PFSK-1 (cell line): ENCODE measurements at regions not wholly inside any gene's neighbourhood (a gene's known extent, or its start where the extent isn't known, plus 50 kb on each side); places are given as distances from the start of the nearest gene placed in this dataset.

Source experiments
- FOXP2 ChIP-seq: optimal IDR thresholded peaks from 2 replicates; pipeline ENCODE3; 2011; ENCODE audit warnings: borderline replicate concordance, control low read depth, inconsistent platforms; ENCODE audit not compliant: insufficient read depth; ENCODE audit errors: extremely low read length, extremely low read depth
- POLR2AphosphoS5 ChIP-seq: IDR thresholded peaks from 2 replicates; pipeline ENCODE4 v1.6.1; 2012; ENCODE audit warnings: low read depth, mild to moderate bottlenecking, control low read depth, low read length, moderate library complexity
- SIN3A ChIP-seq: IDR thresholded peaks from 2 replicates; pipeline ENCODE4 v1.6.1; 2012; ENCODE audit warnings: mild to moderate bottlenecking, low read length, moderate library complexity, borderline replicate concordance; ENCODE audit not compliant: insufficient read depth
- TAF1 ChIP-seq: IDR thresholded peaks from 2 replicates; pipeline ENCODE4 v1.6.1; 2012; ENCODE audit warnings: low read length, control low read depth, borderline replicate concordance; ENCODE audit not compliant: insufficient read depth
- TF ChIP-seq, protein P1 (sequence below), 2 experiments: IDR thresholded peaks; 2 replicates each; pipeline versions ENCODE4 v1.6.1 to v1.8.0; 2011 to 2012; ENCODE audit warnings: low read depth in 2 of 2, low read length in 2 of 2, control low read depth in 1 of 2, inconsistent platforms in 1 of 2, mild to moderate bottlenecking in 1 of 2, moderate library complexity in 1 of 2; ENCODE audit not compliant: insufficient read depth in 1 of 2

DNA sequence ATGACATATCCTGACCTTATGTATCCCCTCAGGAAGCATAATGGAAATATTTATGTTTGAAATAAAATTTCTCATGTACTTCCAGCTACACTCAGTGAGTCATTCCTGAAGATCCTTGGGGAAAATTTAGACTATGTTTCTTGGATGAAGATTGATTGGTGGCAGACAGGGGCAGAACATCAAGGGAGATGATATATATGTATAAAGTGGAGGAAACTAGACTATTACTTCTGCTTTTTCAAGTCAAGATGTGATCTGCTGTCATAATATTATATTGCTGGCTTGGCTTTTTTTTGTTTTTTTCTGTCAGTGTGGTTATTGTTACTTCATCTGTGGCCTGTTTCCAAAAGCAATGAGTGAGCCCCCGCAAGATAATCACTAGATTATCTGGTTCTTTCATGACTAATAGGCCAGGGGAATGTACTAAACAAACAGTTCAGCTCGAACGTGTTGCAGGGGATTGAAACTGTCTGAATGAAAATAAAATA is 87.2 kb upstream of the TNFSF11 start:
- TF ChIP-seq FOXP2: no peak
- TF ChIP-seq, protein P1, sequence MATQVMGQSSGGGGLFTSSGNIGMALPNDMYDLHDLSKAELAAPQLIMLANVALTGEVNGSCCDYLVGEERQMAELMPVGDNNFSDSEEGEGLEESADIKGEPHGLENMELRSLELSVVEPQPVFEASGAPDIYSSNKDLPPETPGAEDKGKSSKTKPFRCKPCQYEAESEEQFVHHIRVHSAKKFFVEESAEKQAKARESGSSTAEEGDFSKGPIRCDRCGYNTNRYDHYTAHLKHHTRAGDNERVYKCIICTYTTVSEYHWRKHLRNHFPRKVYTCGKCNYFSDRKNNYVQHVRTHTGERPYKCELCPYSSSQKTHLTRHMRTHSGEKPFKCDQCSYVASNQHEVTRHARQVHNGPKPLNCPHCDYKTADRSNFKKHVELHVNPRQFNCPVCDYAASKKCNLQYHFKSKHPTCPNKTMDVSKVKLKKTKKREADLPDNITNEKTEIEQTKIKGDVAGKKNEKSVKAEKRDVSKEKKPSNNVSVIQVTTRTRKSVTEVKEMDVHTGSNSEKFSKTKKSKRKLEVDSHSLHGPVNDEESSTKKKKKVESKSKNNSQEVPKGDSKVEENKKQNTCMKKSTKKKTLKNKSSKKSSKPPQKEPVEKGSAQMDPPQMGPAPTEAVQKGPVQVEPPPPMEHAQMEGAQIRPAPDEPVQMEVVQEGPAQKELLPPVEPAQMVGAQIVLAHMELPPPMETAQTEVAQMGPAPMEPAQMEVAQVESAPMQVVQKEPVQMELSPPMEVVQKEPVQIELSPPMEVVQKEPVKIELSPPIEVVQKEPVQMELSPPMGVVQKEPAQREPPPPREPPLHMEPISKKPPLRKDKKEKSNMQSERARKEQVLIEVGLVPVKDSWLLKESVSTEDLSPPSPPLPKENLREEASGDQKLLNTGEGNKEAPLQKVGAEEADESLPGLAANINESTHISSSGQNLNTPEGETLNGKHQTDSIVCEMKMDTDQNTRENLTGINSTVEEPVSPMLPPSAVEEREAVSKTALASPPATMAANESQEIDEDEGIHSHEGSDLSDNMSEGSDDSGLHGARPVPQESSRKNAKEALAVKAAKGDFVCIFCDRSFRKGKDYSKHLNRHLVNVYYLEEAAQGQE (IDR thresholded peaks at IDR 0.05; ENCODE audit: insufficient read depth in 1 of 2, low read depth in 2 of 2, low read length in 2 of 2): no peak
- peak; percentile 56; the same call in 1 of the 2 replicates for TF ChIP-seq POLR2AphosphoS5
- TF ChIP-seq TAF1: no peak
- TF ChIP-seq SIN3A: peak; percentile 23; the same call in 1 of the 2 replicates

DNA sequence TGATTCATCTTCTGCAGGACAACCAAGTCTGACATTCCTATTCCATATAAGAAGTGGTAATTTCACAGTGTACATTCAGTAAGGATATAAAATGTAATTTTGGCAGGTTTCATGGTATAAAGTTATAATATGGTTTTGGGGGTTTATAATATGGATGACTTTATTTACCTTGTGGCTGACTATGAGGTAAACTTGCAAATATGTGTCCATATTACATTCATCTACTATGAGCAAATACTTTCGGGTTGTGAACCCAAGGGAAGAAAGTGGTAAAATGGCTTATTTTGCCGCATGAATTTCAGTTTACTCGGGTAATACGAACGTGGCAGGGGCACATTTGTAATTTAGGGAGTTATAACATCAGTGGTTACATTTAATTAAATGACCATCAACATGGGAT is 86.7 kb upstream of the TNFSF11 start:
- no peak for TF ChIP-seq POLR2AphosphoS5
- TF ChIP-seq SIN3A: no peak
- TF ChIP-seq TAF1: no peak
- TF ChIP-seq, protein P1 (IDR thresholded peaks at IDR 0.05; ENCODE audit: insufficient read depth in 1 of 2, low read depth in 2 of 2, low read length in 2 of 2): no peak
- TF ChIP-seq FOXP2: no peak

DNA sequence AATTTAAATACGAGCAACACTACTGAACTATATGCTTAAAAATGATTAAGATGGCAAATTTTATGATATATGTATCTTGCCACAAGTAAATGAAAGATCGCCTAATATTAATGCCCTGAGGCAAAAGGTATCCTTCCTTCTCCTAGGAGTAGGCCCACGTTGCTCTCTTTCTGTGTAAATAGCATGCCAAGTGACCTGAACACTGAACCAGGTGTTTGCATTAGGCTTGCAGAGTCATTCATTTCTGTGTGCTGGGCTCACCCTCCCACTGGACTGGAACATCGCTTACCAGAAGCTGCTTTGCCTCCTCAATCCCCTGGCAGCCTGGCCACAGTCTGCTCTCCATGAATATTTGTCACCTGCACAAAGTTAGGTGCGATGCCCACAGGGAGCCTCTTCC is 83.3 kb upstream of the TNFSF11 start:
- TF ChIP-seq, protein P1 (IDR thresholded peaks at IDR 0.05; ENCODE audit: insufficient read depth in 1 of 2, low read depth in 2 of 2, low read length in 2 of 2): no peak
- TF ChIP-seq TAF1: no peak
- TF ChIP-seq FOXP2: no peak
- no peak for TF ChIP-seq SIN3A
- TF ChIP-seq POLR2AphosphoS5: no peak

DNA sequence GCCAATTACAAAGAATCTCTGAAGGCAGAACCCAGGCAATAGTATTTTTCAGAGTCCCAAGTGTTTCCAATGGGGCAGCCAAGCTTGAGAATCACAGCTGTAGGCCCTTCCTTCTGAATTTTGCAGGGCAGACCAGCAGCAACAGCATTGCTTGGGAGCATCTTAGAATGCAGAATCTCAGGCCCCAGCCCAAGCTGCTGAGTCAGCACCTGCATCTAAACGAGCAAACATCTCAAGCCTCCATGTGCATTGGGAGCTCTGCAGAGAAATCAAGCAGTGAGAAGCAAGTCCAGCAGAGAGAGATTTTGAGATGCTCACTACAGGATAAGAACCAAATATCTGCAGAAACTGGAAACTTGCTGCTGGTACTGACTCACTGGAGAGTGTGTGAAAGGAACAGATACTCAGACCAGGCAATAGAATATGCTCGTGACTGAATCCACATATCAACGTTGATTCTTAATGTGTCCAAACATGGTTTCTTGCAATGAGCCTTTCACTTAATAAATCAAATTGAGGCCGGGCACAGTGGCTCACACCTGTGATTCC is 81.5 kb upstream of the TNFSF11 start:
- TF ChIP-seq SIN3A (no peak), TAF1 (no peak), POLR2AphosphoS5 (no peak), FOXP2 (no peak)
- TF ChIP-seq, protein P1 (IDR thresholded peaks at IDR 0.05; ENCODE audit: insufficient read depth in 1 of 2, low read depth in 2 of 2, low read length in 2 of 2): no peak
